GM12878 (cell line): ENCODE measurements at regions not wholly inside any gene's neighbourhood (a gene's known extent, or its start where the extent isn't known, plus 50 kb on each side); places are given as distances from the start of the nearest gene placed in this dataset.

ENCODE experiments used
- ATAC-seq: fragments of 200-7000 bp; cut with Tn5 transposase; 3 replicates; pipeline ENCODE4 v1.9.1; 2020; ENCODE audit warnings: mild to moderate bottlenecking, moderate library complexity
- BruUV-seq: library from RNA; stranded (reverse); fragments of 400-500 nt; replicated peaks from 2 replicates; lab custom pipeline; 2021; lab: Mats Ljungman, UMichigan
- CTCF ChIA-PET: fragments of 300-600 bp; sonication (Branson Sonifier 250); formaldehyde crosslinking; extraction: SDS; loops from one replicate; lab custom pipeline; 2021; ENCODE audit warnings: inconsistent platforms; lab: Yijun Ruan, JAX
- POLR2A ChIA-PET: fragments of 350-600 bp; formaldehyde crosslinking; extraction: SDS; loops from one replicate; lab custom pipeline; 2021; ENCODE audit warnings: inconsistent platforms; lab: Charles Lee
- RAD21 ChIA-PET: fragments of 300-600 bp; sonication (Branson Sonifier 250); formaldehyde crosslinking; loops from one replicate; lab custom pipeline; 2023; ENCODE audit warnings: antibody characterized with exemption; ENCODE audit not compliant: unreplicated experiment; lab: Charles Lee
- SMC1A ChIA-PET: fragments of 300-600 bp; sonication (Branson Sonifier 250); formaldehyde crosslinking; loops from one replicate; lab custom pipeline; 2023; ENCODE audit not compliant: unreplicated experiment, uncharacterized antibody; lab: Charles Lee
- DNase-seq: peaks from one replicate; pipeline ENCODE4 v3.0.0-alpha.2; 2011; ENCODE audit warnings: low read depth, low spot score
- FAIRE-seq: peaks from 3 replicates; lab custom pipeline; 2011; peaks lifted over from hg19 to GRCh38; lab: Jason Lieb, UNC
- H2AFZ ChIP-seq: 2 replicates; pipeline ENCODE4 v1.6.0; 2011; ENCODE audit warnings: low read depth, low read length, control low read depth; ENCODE audit not compliant: control insufficient read depth
- H3K27ac ChIP-seq: 2 replicates; pipeline ENCODE4 v1.5.1; 2011; ENCODE audit warnings: control low read depth; ENCODE audit not compliant: control insufficient read depth, insufficient read depth
- H3K27me3 ChIP-seq, 2 experiments: replicated peaks in 1 of 2; 2 replicates each; pipeline versions ENCODE4 v1.6.0 to v1.6.1; 2011; ENCODE audit warnings: low read length in 1 of 2; ENCODE audit not compliant: control insufficient read depth in 2 of 2, insufficient read depth in 2 of 2
- H3K36me3 ChIP-seq, 2 experiments: 2 replicates each; pipeline ENCODE4 v1.5.1; 2011; ENCODE audit warnings: low read length in 1 of 2; ENCODE audit not compliant: control insufficient read depth in 2 of 2, insufficient read depth in 2 of 2
- H3K4me1 ChIP-seq: 2 replicates; pipeline ENCODE4 v1.6.1; 2011; ENCODE audit warnings: mild to moderate bottlenecking, low read length, moderate library complexity, mixed read lengths; ENCODE audit not compliant: control insufficient read depth, insufficient read depth
- H3K4me2 ChIP-seq: 2 replicates; pipeline ENCODE4 v1.6.0; 2011; ENCODE audit warnings: control low read depth; ENCODE audit not compliant: control insufficient read depth, insufficient read depth
- H3K4me3 ChIP-seq: fragments of 200-600 bp; sonication (generic); 2 replicates; pipeline ENCODE4 v1.5.1; 2016
- H3K79me2 ChIP-seq: 2 replicates; pipeline ENCODE4 v1.6.0; 2011; ENCODE audit warnings: low read length; ENCODE audit not compliant: control insufficient read depth, insufficient read depth
- H3K9ac ChIP-seq: 2 replicates; pipeline ENCODE4 v1.8.0; 2011; ENCODE audit warnings: low read length, control low read depth, mixed read lengths; ENCODE audit not compliant: control insufficient read depth, insufficient read depth
- H3K9me3 ChIP-seq: replicated peaks from 3 replicates; pipeline ENCODE4 v1.5.1; 2011; ENCODE audit warnings: mild to moderate bottlenecking, low read length; ENCODE audit not compliant: control insufficient read depth, insufficient read depth
- H4K20me1 ChIP-seq: 2 replicates; pipeline ENCODE4 v1.6.0; 2011; ENCODE audit not compliant: control insufficient read depth, insufficient read depth
- BRCA1 ChIP-seq: IDR thresholded peaks from 2 replicates; pipeline ENCODE4 v1.6.1; 2011; ENCODE audit warnings: low read depth, low read length, improper control_type of control experiment
- E2F4 ChIP-seq: IDR thresholded peaks from 2 replicates; pipeline ENCODE4 v1.6.1; 2012; ENCODE audit warnings: low read depth, low read length, improper control_type of control experiment
- NR2C1 ChIP-seq: fragments of 450-650 bp; IDR thresholded peaks from 2 replicates; pipeline ENCODE4 v1.6.1; 2017; ENCODE audit warnings: antibody characterized with exemption, mild to moderate bottlenecking, moderate library complexity
- PKNOX1 ChIP-seq: fragments of 450-650 bp; IDR thresholded peaks from 2 replicates; pipeline ENCODE4 v1.6.1; 2016; ENCODE audit warnings: mild to moderate bottlenecking
- SIX5 ChIP-seq: IDR thresholded peaks from 2 replicates; pipeline ENCODE4 v1.6.1; 2011; ENCODE audit warnings: mild to moderate bottlenecking, low read depth, low read length, moderate library complexity; ENCODE audit not compliant: severe bottlenecking
- ZNF24 ChIP-seq: fragments of 450-650 bp; IDR thresholded peaks from 2 replicates; pipeline ENCODE4 v1.6.1; 2017; ENCODE audit warnings: antibody characterized with exemption, mild to moderate bottlenecking
- WGBS: methylation state at CpG from one replicate; pipeline ENCODE4 v1.1.6; 2016; ENCODE audit warnings: low lambda C conversion rate; ENCODE audit not compliant: insufficient replicate concordance, insufficient coverage; ENCODE audit errors: missing lambda C conversion rate; 5-methylcytosine and 5-hydroxymethylcytosine counted together
- in situ Hi-C: fragments of 300-500 bp; cut with MboI; formaldehyde crosslinking; loops from 9 replicates; pipeline ENCODE4 v1.14.3; 2018; ENCODE audit warnings: mixed read lengths
- intact Hi-C: fragments of 100-400 bp; cut with micrococcal nuclease; formaldehyde crosslinking; loops from one replicate; pipeline ENCODE4 v1.14.2; 2022; ENCODE audit not compliant: unreplicated experiment

- Histone ChIP-seq H3K27me3 (peaks cover 0 to 1% of the 10 kb centered on the region in 2 experiments; a peak in 2 of 4 replicates), H3K36me3 (no peaks in the 10 kb centered on the region), H2AFZ (no peak overlapping the region), H3K9ac (no peak overlapping the region), H3K4me3 (no peak overlapping the region), H3K4me2 (no peak overlapping the region), H3K9me3 (no peaks in the 10 kb centered on the region), H4K20me1 (no peaks in the 10 kb centered on the region), H3K4me1 (peaks cover 13% of the 10 kb centered on the region; the same call in 1 of the 2 replicates)
- SMC1A ChIA-PET = no interaction called here
- RAD21 ChIA-PET = interaction anchor here (0.9 kb wide), 1 partner anchor 16 kb away, joined by 3 read pairs; no protein-coding TSS in a partner anchor
- POLR2A ChIA-PET = no interaction called here
- CTCF ChIA-PET = interaction anchor here (1.0 to 5.9 kb wide), 5 partner anchors 17 to 190 kb away, joined by 3 to 68 read pairs (median 4); no protein-coding TSS in a partner anchor
- in situ Hi-C loops = no loop called here
- WGBS = 35% methylated on average over 12 of the region's 12 CpGs
- ATAC-seq (no peak), FAIRE-seq (no peak), DNase-seq (no peak)
- BruUV-seq = no TSS peak
- intact Hi-C loops = no loop called here
- TF ChIP-seq PKNOX1 (no peak), ZNF24 (no peak), SIX5 (no peak), BRCA1 (no peak), E2F4 (no peak), NR2C1 (no peak)
- TF ChIP-seq, all 136 proteins: peak for 0
- no peaks in the 10 kb centered on the region; the same call in 1 of the 2 replicates for H3K79me2 ChIP-seq
- no peak overlapping the region for H3K27ac ChIP-seq
These were observed 62.4 kb upstream of the POLG start for GRCh38 chr15:89396723-89397652.
